Erythroblast (primary cell): ENCODE measurements at regions not wholly inside any gene's neighbourhood (a gene's known extent, or its start where the extent isn't known, plus 50 kb on each side); places are given as distances from the start of the nearest gene placed in this dataset.

Experiments
- GATA1 ChIP-seq: IDR thresholded peaks from 2 replicates; pipeline ENCODE4 v1.6.1; 2011; ENCODE audit warnings: low read depth, mild to moderate bottlenecking, control low read depth, low read length, moderate library complexity
- POLR2A ChIP-seq: IDR thresholded peaks from 2 replicates; pipeline ENCODE4 v1.6.1; 2011; ENCODE audit warnings: mild to moderate bottlenecking, low read length

- TF ChIP-seq POLR2A (no peak), GATA1 (no peak)
Observed at GRCh38 chr2:66169076-66169475, 265.8 kb upstream of the MEIS1 start.
